NOMO-1 treated with dmso at 0.1 percent for 144 hours (cell line): ENCODE measurements at regions not wholly inside any gene's neighbourhood (a gene's known extent, or its start where the extent isn't known, plus 50 kb on each side); places are given as distances from the start of the nearest gene placed in this dataset.
"Not testable (repeated sequence)": the region's sequence is repeated elsewhere in the genome, so short reads cannot be mapped to it uniquely, and the experiment has no call there.

Experiments
- DNase-seq: peaks from one replicate; lab custom pipeline; 2025; ENCODE audit not compliant: unreplicated experiment; lab: John Stamatoyannopoulos, UW

DNA sequence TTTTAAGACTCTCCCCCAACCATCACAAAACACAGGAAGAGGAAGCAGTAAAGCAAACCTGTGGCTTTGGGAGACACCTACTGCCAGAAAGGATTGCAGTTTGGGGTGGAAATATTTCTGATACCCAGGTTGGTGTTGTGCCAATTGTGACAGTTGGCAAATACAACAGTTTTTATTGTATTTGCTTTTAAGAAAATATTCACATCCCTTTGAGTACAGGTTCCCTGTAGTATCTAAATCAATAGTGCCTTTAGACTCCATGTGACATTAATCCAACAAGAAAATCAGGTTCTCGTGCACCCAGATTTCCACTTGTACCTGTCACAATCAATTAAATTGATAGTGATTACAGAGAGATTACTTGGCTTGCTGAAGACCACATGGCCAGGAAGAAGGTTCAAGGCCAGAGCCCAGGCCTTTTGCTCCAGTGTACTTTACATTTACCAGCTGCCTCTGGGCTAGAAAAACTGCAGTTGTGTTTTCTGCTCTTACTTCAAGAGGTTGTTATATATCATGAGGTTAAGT, 361.2 kb downstream of the ATP23 start:
- DNase-seq, result no peak

DNA sequence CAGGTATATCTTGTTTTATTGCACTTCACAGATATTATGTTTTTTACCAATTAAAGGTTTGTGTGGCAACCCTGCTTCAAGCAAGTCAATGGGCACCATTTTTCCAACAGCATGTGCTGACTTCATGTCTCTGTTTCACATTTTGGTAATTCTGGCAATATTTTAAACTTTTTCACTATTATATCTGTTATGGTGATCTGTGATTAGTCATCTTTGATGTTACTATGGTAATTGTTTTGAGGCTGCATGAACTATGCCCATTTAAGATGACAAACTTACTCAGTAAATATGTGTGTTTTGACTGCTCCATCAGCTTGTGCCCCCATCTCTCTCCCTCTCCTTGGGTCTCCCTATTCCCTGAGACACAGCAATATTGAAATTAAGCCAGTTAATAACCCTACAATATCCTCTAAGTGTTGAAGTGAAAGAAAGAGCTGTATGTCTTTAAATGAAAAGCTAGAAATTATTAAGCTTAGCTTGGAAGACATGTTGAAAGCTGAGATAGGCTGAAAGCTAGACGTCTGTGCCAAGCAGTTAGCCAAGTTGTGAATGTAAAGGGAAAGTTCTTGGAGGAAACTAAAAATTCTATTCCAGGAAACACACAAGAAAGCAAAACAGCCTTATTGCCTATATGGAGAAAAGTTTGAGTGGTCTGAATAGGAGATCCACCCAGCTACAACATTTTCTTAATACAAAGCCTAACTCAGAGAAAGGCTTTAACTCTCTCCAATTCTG, 365.1 kb downstream of the ATP23 start:
- no peak for DNase-seq

- DNase-seq, result no peak
Observed at GRCh38 chr12:58309806-58310205, 368.4 kb downstream of the ATP23 start.

DNA sequence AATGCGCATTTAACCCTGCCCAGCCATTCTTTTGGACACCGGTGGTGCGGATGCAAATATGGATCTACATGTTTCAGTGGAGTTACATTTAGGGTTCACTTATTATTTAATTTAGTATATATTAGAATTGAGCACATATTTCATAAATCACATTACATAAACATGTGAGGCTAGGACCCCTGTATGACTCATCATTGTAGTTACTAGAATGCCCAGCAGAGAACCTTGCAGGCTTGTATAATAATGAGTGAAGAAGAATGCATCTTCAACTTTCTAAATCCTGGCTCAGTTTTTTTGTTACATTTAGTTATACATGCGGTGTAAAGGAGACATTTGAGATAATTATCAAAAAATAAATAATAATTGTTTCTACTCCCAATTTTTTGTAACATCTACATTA, 369.0 kb downstream of the ATP23 start:
- DNase-seq, result no peak

- no peak for DNase-seq
Observed at GRCh38 chr12:58310809-58311622, 369.6 kb downstream of the ATP23 start.

GRCh38 chr12:58313091-58313855, 371.9 kb downstream of the ATP23 start:
- no peak for DNase-seq

- no peak for DNase-seq
Observed at GRCh38 chr12:58314610-58315009, 373.2 kb downstream of the ATP23 start.

DNA sequence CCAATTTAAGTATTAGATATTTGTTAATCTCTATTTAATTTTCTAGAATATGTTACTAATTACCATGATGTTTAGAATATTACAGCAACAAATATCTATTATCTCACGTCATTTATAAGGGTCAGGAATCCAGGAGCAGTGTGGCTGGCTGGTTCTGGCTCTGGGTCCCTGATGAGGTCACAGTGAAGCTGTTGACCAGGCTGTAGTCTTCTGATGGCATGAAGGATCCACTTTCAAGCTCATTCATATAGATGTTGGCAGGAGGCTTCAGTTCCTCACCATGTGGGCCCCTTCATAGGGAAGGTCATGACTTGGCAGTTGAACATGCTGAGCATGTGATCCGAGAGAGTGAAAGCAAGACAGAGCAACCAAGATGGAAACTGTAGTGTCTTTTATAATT, 375.6 kb downstream of the ATP23 start:
- no peak for DNase-seq

DNA sequence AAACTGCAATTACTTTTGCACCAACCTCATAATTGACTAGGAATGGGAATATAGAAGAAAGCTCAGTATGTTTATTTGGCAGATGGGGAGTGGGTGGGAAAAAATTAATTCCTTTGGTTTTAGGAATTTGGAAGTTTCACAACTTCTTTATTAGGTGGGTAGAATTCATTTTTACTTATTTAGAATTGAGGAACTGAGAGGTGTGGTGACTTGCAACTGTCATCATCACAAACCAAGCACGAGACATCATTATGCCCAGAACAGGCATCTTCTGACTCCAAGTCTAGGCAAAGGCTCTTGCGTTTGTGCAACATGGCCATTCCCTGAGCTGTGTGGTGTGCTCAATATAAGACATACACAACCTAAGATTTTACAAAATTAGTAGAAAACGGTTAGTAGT, 380.0 kb downstream of the ATP23 start:
- no peak for DNase-seq

DNA sequence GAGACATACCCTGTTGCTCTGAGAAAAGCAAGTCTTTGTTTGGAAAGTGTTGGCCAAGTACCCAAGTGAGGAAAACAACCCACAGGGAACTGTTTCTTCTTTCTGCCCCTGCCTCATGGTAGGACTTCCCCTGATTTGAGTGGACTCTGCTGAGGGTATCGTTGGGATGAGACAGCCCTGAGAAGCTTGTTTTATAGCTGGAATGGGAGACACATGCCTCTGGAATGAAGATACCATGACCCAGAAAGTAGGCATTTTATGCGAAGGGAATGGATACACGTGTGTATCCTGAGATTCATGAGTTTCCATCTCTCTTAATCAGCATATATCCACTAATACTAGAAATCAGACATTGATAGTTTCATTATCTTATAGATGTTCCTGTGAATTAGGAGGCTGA, 382.3 kb downstream of the ATP23 start:
- no peak for DNase-seq

GRCh38 chr12:58325561-58325960, 384.2 kb downstream of the ATP23 start:
- no peak for DNase-seq

GRCh38 chr12:58326534-58326933, 385.2 kb downstream of the ATP23 start:
- no peak for DNase-seq

DNA sequence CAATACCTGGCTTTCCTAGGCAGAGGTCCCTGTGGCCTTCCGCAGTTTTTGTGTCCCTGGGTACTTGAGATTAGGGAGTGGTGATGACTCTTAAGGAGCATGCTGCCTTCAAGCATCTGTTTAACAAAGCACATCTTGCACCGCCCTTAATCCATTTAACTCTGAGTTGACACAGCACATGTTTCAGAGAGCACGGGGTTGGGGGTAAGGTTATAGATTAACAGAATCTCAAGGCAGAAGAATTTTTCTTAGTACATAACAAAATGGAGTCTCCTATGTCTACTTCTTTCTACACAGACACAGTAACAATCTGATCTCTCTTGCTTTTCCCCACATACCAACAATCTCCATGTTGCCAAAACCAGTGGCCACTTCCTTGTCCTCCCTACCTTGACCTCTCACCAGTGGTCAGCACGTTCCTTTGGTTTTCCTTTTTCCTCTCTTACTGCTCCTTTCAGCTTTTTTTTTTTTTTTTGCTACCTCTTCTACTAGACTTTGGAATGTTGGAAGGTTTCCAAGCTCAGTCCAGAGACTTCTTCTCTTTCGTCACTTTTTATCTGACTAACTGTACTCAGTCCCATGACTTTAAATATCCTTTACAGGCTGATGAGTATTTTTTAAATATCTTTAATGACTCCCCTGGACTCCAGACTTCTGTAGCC, 395.3 kb downstream of the ATP23 start:
- not testable (repeated sequence) for DNase-seq

GRCh38 chr12:58337539-58337938, 396.2 kb downstream of the ATP23 start:
- DNase-seq, result not testable (repeated sequence)

DNA sequence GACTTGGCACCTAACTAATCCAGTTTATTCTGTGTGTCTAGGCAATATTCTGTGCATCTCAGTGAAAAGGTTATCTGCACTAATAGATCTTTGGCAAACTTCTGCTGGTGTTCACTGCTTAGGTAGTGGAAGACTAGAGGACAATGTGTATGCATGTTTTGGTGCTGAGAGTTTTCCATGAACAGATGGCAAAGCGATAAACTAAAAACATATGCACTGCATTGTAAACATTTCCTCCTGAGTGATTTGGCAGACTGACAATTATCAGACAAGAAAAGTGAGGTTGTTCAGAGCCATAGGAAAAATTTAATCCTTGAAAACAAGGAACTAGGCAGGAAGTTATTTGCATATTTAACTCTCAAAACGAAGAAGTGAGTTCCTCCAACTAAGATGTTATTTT, 400.4 kb downstream of the ATP23 start:
- DNase-seq, result no peak

DNA sequence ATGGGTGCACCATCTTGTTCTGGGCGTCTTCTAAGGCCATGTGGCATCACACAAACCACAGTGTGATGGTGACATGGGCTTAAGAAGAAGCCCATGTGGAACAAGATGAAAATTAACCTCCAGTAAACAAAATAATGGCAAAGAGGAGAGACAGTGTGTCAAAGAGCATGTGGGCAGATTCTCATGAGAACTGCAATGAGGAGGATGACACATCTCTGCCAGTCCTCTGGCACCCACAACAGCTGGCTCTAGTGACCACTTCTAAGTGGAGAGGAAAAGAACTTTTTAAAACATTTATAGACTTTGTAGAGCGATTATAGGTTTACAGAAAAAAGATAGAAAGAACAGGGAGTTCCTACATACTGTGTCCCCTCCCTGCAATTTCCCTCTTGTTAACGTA, 401.4 kb downstream of the ATP23 start:
- no peak for DNase-seq

DNA sequence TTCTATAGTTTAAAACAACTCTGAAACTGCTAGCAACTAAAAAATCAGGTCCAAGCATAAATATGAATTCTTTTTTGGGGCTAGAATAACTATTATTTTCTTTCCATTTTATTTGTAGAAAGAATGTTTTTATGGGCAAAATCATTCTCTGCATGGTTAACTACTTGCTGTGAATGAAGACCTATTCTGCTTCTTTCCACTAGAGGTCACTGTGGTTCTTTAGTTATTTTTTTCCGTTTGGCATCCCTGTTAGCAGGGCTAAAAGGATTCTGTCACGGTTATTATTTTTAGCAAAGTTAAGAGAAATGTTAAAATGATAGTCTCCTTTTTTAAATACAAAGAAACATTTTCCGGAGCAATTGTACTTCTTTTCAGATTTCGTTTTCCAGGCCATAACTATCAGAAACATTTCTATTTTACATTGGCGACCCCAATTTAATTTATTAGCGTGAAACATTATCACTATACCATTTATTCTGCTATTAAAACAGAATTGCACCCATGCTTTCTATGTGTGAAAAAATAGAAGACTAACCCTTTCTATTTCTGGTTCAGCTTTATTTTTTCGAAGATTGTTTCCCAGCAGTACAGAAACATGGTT, 404.8 kb downstream of the ATP23 start:
- DNase-seq, result no peak

GRCh38 chr12:58347188-58347587, 405.8 kb downstream of the ATP23 start:
- no peak for DNase-seq

DNA sequence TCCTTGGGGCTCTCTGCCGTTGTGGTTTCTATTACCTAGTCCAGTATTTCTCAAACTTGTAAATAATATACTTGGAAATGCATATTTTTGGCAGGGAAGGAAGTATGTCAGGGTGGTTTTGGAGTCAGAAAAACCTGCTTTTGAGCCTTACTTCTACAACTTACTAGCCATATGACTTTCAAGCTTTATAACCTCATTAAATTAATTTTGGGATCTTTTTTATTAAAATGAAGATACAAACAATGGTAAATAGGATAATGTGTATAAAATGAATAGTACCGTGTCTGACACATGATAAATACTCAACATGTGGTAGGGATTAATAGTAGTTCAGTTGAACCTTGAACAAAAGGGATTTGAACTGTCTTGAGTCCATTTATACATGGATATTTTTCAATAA, 406.3 kb downstream of the ATP23 start:
- no peak for DNase-seq

- no peak for DNase-seq
Observed at GRCh38 chr12:58349161-58349560, 407.8 kb downstream of the ATP23 start.

DNA sequence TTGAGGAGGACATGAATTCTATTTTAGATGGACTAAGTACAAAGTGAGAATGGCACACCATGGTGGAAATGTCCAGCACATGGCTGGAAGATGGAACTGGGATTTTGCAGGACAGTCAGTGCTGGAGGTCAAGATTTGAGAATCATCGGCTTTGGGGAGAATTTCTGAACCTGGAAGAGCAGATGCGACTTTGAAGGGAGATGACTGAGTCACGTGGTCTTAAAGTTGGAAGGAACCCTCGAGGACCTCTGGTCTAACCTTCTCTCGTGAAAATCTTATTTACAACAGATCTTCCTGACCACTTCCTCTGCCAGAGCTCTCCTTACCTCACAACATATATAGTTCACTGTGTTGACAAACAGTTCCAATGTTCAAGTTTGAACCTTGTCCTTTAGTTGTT, 415.4 kb downstream of the ATP23 start:
- no peak for DNase-seq
